ENCODE measurements at regions not wholly inside any gene's neighbourhood (a gene's known extent, or its start where the extent isn't known, plus 50 kb on each side); places are given as distances from the start of the nearest gene placed in this dataset.

DNA sequence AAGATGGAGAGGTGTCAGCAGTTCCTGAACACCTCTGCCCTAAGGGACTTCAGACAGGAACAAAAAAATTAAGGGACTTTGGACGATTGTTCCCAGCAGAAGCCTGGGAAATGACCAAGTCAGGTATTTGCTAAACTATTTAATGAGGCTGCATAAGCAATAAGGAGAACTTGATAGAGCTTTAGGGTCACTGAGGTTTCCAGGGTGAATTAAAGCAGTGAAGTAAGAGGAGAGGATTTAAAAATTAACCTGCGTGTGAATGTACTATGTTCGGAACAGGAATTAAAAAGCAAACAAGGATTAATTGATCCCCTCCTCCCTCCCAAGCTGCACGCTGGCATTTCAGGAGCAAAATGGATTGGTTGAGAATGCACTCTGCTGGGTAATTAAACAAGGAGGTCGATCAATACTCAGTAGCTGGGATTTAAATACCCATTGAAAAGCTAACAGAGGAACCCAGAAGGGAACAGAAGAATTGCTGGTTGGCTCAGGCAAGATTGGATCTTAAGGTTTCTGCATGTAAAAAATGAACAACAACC, 157.2 kb downstream of the RNF152 start:
- intact Hi-C loops (cut with DNase I; ENCODE audit: low total_unique reads) = no loop called here
- DNase-seq (ENCODE audit: low spot score in 2 of 2) = no peak
- H3K4me3 ChIP-seq (ENCODE audit: low read depth, poor library complexity, severe bottlenecking) = no peak overlapping the region
- WGBS, 2 donors = 80 to 81% methylated on average over 5 of the region's 5 CpGs
- TF ChIP-seq, protein P1, sequence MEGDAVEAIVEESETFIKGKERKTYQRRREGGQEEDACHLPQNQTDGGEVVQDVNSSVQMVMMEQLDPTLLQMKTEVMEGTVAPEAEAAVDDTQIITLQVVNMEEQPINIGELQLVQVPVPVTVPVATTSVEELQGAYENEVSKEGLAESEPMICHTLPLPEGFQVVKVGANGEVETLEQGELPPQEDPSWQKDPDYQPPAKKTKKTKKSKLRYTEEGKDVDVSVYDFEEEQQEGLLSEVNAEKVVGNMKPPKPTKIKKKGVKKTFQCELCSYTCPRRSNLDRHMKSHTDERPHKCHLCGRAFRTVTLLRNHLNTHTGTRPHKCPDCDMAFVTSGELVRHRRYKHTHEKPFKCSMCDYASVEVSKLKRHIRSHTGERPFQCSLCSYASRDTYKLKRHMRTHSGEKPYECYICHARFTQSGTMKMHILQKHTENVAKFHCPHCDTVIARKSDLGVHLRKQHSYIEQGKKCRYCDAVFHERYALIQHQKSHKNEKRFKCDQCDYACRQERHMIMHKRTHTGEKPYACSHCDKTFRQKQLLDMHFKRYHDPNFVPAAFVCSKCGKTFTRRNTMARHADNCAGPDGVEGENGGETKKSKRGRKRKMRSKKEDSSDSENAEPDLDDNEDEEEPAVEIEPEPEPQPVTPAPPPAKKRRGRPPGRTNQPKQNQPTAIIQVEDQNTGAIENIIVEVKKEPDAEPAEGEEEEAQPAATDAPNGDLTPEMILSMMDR (IDR thresholded peaks at IDR 0.05) = no peak
- no peak for TF ChIP-seq POLR2A (IDR thresholded peaks at IDR 0.05)

DNA sequence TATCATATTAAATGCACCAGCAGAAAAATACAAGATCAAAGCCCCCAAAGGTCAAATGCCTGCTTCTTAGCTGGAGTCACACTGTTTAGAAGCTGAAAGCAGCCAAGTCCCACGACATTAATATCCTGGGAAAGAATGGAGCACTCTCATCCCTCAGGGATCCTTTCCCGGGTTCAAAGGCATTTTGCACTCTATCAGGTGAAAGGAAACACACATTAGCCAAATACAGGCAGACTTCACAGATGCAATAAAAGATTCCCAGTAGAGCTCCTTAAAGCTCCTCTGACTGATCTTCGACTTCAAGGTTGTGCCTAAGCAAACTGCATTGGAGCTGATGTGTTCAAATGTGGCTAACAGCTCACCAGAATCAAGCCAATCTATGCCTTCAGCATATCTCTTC, 158.4 kb downstream of the RNF152 start:
- intact Hi-C loops (cut with DNase I; ENCODE audit: low total_unique reads) = no loop called here
- 57 to 61% methylated on average over 3 of the region's 3 CpGs for WGBS, 2 donors
- no peak for DNase-seq (ENCODE audit: low spot score in 2 of 2)
- H3K4me3 ChIP-seq (ENCODE audit: low read depth, poor library complexity, severe bottlenecking) = no peak overlapping the region
- TF ChIP-seq, protein P1 (IDR thresholded peaks at IDR 0.05) = no peak
- no peak for TF ChIP-seq POLR2A (IDR thresholded peaks at IDR 0.05)

DNA sequence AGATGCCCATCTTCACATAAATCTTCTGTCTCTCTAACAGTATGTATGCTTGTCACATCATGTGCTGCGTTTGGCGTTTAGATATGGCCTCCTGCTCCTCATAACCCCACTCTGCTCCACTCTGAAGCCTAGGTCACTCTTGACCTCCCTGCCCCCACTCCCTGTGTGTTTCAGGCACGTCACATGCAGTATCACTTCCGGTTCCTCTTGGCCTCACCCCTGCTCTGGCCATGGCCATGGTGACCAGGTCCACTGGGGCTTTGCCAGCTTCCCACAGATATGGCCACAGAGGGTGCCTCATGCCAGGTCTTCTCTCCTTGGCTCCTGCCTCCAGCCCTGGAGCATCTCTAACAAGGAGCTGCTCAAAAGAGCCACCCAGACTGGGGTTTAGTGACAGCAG, 160.0 kb downstream of the RNF152 start:
- H3K4me3 ChIP-seq (ENCODE audit: low read depth, poor library complexity, severe bottlenecking) = no peak overlapping the region
- intact Hi-C loops (cut with DNase I; ENCODE audit: low total_unique reads) = no loop called here
- no peak for DNase-seq (ENCODE audit: low spot score in 2 of 2)
- WGBS, 2 donors = 79 to 81% methylated on average over 4 of the region's 4 CpGs
- TF ChIP-seq POLR2A (IDR thresholded peaks at IDR 0.05) = no peak
- TF ChIP-seq, protein P1 (IDR thresholded peaks at IDR 0.05) = no peak

DNA sequence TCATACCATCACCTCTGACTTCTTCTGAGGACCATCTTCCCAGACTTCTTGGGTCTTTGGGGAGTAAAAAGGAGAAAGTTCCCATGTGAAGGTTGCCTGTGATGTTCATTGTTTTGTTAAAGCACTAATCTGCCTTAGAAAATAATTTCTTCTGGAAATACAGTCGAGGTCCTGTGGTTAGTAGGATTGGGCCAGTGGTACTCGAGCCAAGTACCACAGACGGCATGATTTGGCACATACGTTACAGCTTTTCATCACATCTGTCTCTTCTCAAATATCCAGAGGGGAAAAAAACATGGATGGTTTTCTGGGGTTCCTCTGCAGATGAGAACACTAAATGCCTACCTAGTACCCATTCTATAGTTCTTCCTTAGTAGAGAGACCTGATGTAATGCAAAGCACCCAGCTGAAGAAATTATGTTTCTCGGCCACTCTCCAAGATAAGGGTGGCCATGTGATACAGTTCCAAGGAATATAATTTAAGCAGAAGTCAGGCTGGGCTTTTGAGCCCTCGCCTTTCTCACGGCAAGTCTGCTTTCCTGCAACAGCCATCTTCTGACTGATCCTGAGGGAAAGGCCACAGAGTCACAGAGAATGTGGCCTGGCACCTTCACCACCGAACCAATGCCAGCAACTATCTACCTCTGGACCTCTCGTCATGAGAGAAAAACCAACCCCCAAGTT, 161.0 kb downstream of the RNF152 start:
- WGBS, 2 donors = 50 to 62% methylated on average over 9 of the region's 9 CpGs
- DNase-seq (ENCODE audit: low spot score in 2 of 2) = no peak
- H3K4me3 ChIP-seq (ENCODE audit: low read depth, poor library complexity, severe bottlenecking) = no peak overlapping the region
- TF ChIP-seq, protein P1 (IDR thresholded peaks at IDR 0.05) = no peak
- TF ChIP-seq POLR2A (IDR thresholded peaks at IDR 0.05) = no peak
- intact Hi-C loops (cut with DNase I; ENCODE audit: low total_unique reads) = no loop called here

DNA sequence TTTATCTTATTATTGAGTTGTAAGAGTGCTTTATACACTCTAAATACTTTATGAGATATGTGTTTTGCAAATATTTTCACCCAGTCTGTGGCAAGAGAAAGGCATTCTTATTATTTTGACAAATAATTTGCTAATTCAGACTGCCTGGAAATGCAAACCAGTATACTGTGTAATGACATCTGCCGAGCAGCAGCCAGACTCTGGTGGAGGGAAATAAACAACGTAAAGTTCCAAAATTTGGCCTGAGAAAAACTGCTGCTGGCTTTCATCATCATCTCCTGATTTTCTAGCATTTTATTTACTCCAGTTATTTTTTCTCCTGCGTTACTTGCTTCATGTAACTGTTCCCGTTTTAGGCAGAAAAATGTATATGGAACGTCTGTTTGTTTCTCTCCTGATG, 161.6 kb downstream of the RNF152 start:
- WGBS, 2 donors = 52 to 54% methylated on average over 5 of the region's 5 CpGs
- H3K4me3 ChIP-seq (ENCODE audit: low read depth, poor library complexity, severe bottlenecking) = no peak overlapping the region
- DNase-seq (ENCODE audit: low spot score in 2 of 2) = no peak
- intact Hi-C loops (cut with DNase I; ENCODE audit: low total_unique reads) = no loop called here
- no peak for TF ChIP-seq POLR2A (IDR thresholded peaks at IDR 0.05)
- TF ChIP-seq, protein P1 (IDR thresholded peaks at IDR 0.05) = no peak

DNA sequence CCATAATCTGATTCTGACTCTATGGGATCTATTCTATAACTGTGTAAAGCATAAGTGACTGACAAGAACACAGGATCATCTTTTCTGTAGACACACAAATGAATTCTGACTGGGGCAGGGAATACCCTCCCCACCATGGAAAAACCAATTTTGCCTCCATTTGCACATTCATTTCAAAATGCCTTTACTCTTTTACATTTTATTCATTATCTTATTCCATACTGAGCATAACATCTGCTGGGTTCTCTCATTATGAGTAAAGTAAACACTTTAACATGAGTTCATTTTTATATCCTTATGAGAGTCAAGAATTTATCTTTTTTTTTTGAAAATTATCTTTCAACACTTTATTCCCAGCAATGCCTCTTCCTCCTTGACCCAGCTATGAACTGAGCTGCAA, 163.5 kb downstream of the RNF152 start:
- TF ChIP-seq POLR2A (IDR thresholded peaks at IDR 0.05) = no peak
- TF ChIP-seq, protein P1 (IDR thresholded peaks at IDR 0.05) = no peak
- intact Hi-C loops (cut with DNase I; ENCODE audit: low total_unique reads) = no loop called here
- H3K4me3 ChIP-seq (ENCODE audit: low read depth, poor library complexity, severe bottlenecking) = no peak overlapping the region
- DNase-seq (ENCODE audit: low spot score in 2 of 2) = no peak
